Caco-2 (cell line): ENCODE measurements at regions not wholly inside any gene's neighbourhood (a gene's known extent, or its start where the extent isn't known, plus 50 kb on each side); places are given as distances from the start of the nearest gene placed in this dataset.

Source experiments
- BruUV-seq: library from RNA; stranded (reverse); fragments of 400-500 nt; replicated peaks from 2 replicates; lab custom pipeline; 2021; lab: Mats Ljungman, UMichigan
- CTCF ChIA-PET: fragments of 300-600 bp; sonication (Branson Sonifier 250); formaldehyde crosslinking; loops from one replicate; lab custom pipeline; 2022; ENCODE audit warnings: antibody characterized with exemption; lab: Charles Lee
- POLR2A ChIA-PET: fragments of 300-600 bp; sonication (Branson Sonifier 250); formaldehyde crosslinking; loops from one replicate; lab custom pipeline; 2022; ENCODE audit warnings: antibody characterized with exemption; lab: Charles Lee
- DNase-seq, 2 experiments: peaks; one replicate each; pipeline versions ENCODE4 v3.0.0 to v3.0.0-alpha.2; 2020 to 2022
- H3K27me3 ChIP-seq: replicated peaks from 2 replicates; pipeline ENCODE4 v1.6.0; 2011; ENCODE audit warnings: low read length; ENCODE audit not compliant: control insufficient read depth, insufficient read depth
- H3K36me3 ChIP-seq: 2 replicates; pipeline ENCODE4 v1.5.1; 2011; ENCODE audit warnings: low read length; ENCODE audit not compliant: control insufficient read depth, insufficient read depth
- H3K4me1 ChIP-seq: fragments of 250-450 bp; sonication (Bioruptor Pico); 2 replicates; pipeline ENCODE4 v1.5.1; 2020; ENCODE audit warnings: mild to moderate bottlenecking
- H3K4me3 ChIP-seq: 2 replicates; pipeline ENCODE4 v1.5.1; 2011; ENCODE audit warnings: low read depth, mild to moderate bottlenecking, control low read depth, low read length
- H3K9me3 ChIP-seq: fragments of 250-450 bp; sonication (Bioruptor Pico); 2 replicates; pipeline ENCODE4 v1.5.1; 2020; ENCODE audit warnings: mild to moderate bottlenecking, moderate library complexity
- H3K27ac Mint-ChIP-seq: one replicate; pipeline ENCODE4 v1.8.0; 2022; ENCODE audit warnings: mixed read lengths; ENCODE audit not compliant: unreplicated experiment
- H3K27me3 Mint-ChIP-seq: one replicate; pipeline ENCODE4 v1.8.0; 2022; ENCODE audit warnings: mixed read lengths; ENCODE audit not compliant: insufficient read depth, unreplicated experiment
- H3K36me3 Mint-ChIP-seq: one replicate; pipeline ENCODE4 v1.8.0; 2022; ENCODE audit warnings: mild to moderate bottlenecking, mixed read lengths; ENCODE audit not compliant: insufficient read depth, unreplicated experiment
- H3K4me1 Mint-ChIP-seq: one replicate; pipeline ENCODE4 v1.8.0; 2022; ENCODE audit warnings: low read depth, mixed read lengths; ENCODE audit not compliant: unreplicated experiment
- H3K4me3 Mint-ChIP-seq: one replicate; pipeline ENCODE4 v1.8.0; 2022; ENCODE audit warnings: mild to moderate bottlenecking, moderate library complexity, mixed read lengths; ENCODE audit not compliant: unreplicated experiment
- H3K9me3 Mint-ChIP-seq: one replicate; pipeline ENCODE4 v1.8.0; 2022; ENCODE audit warnings: mixed read lengths; ENCODE audit not compliant: unreplicated experiment
- CTCF ChIP-seq, 2 experiments: fragments of 200-600 bp in 1 of 2; IDR thresholded peaks; 1 replicate in 1 of 2; 2 replicates in 1 of 2; pipeline versions ENCODE4 v1.5.1 to v1.8.0; 2011 to 2022; ENCODE audit warnings: antibody characterized with exemption in 1 of 2, control low read depth in 1 of 2, inconsistent platforms in 1 of 2, low read depth in 1 of 2, low read length in 1 of 2, mild to moderate bottlenecking in 1 of 2, moderate library complexity in 1 of 2; ENCODE audit not compliant: insufficient read depth in 1 of 2, severe bottlenecking in 1 of 2, unreplicated experiment in 1 of 2
- intact Hi-C: fragments of 100-400 bp; cut with micrococcal nuclease; formaldehyde crosslinking; loops from one replicate; pipeline ENCODE4 v1.10.0; 2022; ENCODE audit not compliant: unreplicated experiment

DNA sequence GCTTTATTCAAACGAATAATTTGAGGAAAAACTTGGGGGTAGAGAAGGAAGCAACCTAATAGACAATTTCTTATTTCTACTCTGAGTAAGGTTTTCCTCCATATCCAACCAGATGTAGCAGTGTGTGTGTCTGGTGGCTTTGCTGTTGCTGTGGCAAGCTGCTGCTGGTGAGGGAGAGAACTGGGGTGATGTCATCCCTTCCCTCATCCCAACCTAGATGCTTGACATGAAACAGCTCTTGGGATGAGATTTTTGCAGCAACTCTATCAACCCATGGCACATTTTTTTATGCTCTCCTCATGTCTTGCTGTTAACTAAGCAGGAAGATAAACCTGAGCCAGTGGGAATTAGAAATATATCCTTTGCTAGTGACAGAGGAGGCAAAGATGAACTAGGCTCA lies 135.8 kb downstream of the PCSK1 start:
- CTCF ChIA-PET, result no interaction called here
- H3K27ac Mint-ChIP-seq, result no peak overlapping the region
- intact Hi-C loops, result no loop called here
- no TSS peak for BruUV-seq
- H3K27me3 Mint-ChIP-seq, result no peaks in the 10 kb centered on the region
- Histone ChIP-seq H3K36me3 (peaks cover 1% of the 10 kb centered on the region; the same call in 1 of the 2 replicates), H3K9me3 (no peaks in the 10 kb centered on the region), H3K4me3 (no peak overlapping the region), H3K27me3 (no peaks in the 10 kb centered on the region), H3K4me1 (no peaks in the 10 kb centered on the region)
- peaks cover 11% of the 10 kb centered on the region for H3K4me1 Mint-ChIP-seq
- no peak for TF ChIP-seq CTCF (IDR thresholded peaks at IDR 0.05; ENCODE audit: insufficient read depth in 1 of 2, low read depth in 1 of 2, low read length in 1 of 2, severe bottlenecking in 1 of 2, unreplicated experiment in 1 of 2)
- DNase-seq, result no peak
- H3K9me3 Mint-ChIP-seq, result peaks cover 10% of the 10 kb centered on the region
- H3K4me3 Mint-ChIP-seq, result no peak overlapping the region
- POLR2A ChIA-PET, result no interaction called here
- H3K36me3 Mint-ChIP-seq, result no peaks in the 10 kb centered on the region

- intact Hi-C loops, result no loop called here
Observed at GRCh38 chr5:96294884-96295202, 138.2 kb downstream of the PCSK1 start.

GRCh38 chr5:96293966-96294883 lies 138.8 kb downstream of the PCSK1 start:
- H3K4me1 ChIP-seq, result no peaks in the 10 kb centered on the region
- DNase-seq, result no peak
- H3K36me3 ChIP-seq, result no peaks in the 10 kb centered on the region
- no peak overlapping the region for H3K4me3 Mint-ChIP-seq
- no peaks in the 10 kb centered on the region for H3K36me3 Mint-ChIP-seq
- ChIA-PET CTCF (no interaction called here), POLR2A (no interaction called here)
- peaks cover 11% of the 10 kb centered on the region for H3K4me1 Mint-ChIP-seq
- no peaks in the 10 kb centered on the region for H3K27me3 ChIP-seq
- peaks cover 6% of the 10 kb centered on the region for H3K9me3 Mint-ChIP-seq
- no peaks in the 10 kb centered on the region for H3K27me3 Mint-ChIP-seq
- H3K27ac Mint-ChIP-seq, result no peak overlapping the region
- no TSS peak for BruUV-seq
- H3K9me3 ChIP-seq, result no peaks in the 10 kb centered on the region
- TF ChIP-seq CTCF (IDR thresholded peaks at IDR 0.05; ENCODE audit: insufficient read depth in 1 of 2, low read depth in 1 of 2, low read length in 1 of 2, severe bottlenecking in 1 of 2, unreplicated experiment in 1 of 2), result no peak
- intact Hi-C loops, result no loop called here
- H3K4me3 ChIP-seq, result no peak overlapping the region

More at GRCh38 chr5:96294884-96295202, 138.2 kb downstream of the PCSK1 start:
- Mint-ChIP-seq H3K4me1 (peaks cover 11% of the 10 kb centered on the region), H3K9me3 (peaks cover 3% of the 10 kb centered on the region), H3K4me3 (no peak overlapping the region), H3K27ac (no peak overlapping the region), H3K27me3 (no peaks in the 10 kb centered on the region), H3K36me3 (no peaks in the 10 kb centered on the region)
- Histone ChIP-seq H3K4me1 (no peaks in the 10 kb centered on the region), H3K27me3 (no peaks in the 10 kb centered on the region), H3K9me3 (no peaks in the 10 kb centered on the region), H3K4me3 (no peak overlapping the region), H3K36me3 (no peaks in the 10 kb centered on the region)
- ChIA-PET CTCF (no interaction called here), POLR2A (no interaction called here)
- no peak for TF ChIP-seq CTCF (IDR thresholded peaks at IDR 0.05; ENCODE audit: insufficient read depth in 1 of 2, low read depth in 1 of 2, low read length in 1 of 2, severe bottlenecking in 1 of 2, unreplicated experiment in 1 of 2)
- no TSS peak for BruUV-seq
- DNase-seq, result no peak
